ENCODE measurements at regions not wholly inside any gene's neighbourhood (a gene's known extent, or its start where the extent isn't known, plus 50 kb on each side); places are given as distances from the start of the nearest gene placed in this dataset.

DNA sequence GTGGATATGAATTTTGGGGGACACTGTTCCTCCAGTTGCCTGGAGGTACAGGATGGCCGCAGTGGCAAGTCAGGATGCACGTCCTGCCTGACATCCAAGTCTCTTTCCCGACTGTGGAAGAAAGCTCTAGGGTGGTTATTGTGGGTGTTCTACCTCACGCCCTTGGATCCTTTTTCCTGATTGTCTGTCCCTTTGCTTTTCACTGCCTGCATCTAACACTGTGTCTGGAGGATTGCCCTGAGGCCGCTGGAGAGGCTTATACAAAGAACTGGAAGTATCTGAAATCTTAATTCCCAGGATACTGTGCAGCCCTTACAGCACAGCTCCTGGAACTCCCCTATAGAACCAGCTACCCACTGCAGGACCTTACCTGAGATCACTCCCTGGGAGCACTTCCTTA lies 250.5 kb downstream of the TFCP2L1 start:
- H3K36me3 ChIP-seq: no peaks in the 10 kb centered on the region
- no peak overlapping the region for H3K9ac ChIP-seq
- H4K20me1 ChIP-seq: no peaks in the 10 kb centered on the region
- H3K9me3 ChIP-seq: no peaks in the 10 kb centered on the region
- no peaks in the 10 kb centered on the region for H3K27me3 ChIP-seq
- no peak overlapping the region for H3K4me2 ChIP-seq
- TF ChIP-seq Cebpa-rat (IDR thresholded peaks at IDR 0.05): no peak
- no peak overlapping the region for H3K27ac ChIP-seq
- H3K4me1 ChIP-seq: peaks cover 11% of the 10 kb centered on the region
- H3K4me3 ChIP-seq: no peak overlapping the region

DNA sequence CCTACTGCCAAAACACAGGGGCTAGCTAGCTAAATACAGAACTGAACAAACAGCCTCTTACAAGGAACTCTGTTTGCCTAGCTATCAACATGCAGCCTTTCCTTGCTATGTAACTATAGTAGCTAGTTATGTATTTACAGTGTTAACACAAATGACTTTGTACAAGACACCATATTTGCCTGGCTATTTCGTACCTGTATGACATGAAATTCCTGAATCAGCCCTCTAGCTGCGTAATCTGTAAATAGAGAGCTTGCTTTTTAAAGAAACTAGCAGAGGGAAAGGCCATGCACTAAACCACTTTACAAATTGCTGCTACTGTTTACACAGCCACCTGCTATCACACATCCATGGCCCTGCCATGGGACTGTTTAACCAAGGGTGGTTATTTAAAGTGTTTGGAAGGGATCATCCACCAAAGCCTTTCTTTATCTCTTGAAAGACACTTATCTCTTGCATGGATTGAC lies 248.7 kb downstream of the TFCP2L1 start:
- Histone ChIP-seq H3K27me3 (no peaks in the 10 kb centered on the region), H3K27ac (no peak overlapping the region)

DNA sequence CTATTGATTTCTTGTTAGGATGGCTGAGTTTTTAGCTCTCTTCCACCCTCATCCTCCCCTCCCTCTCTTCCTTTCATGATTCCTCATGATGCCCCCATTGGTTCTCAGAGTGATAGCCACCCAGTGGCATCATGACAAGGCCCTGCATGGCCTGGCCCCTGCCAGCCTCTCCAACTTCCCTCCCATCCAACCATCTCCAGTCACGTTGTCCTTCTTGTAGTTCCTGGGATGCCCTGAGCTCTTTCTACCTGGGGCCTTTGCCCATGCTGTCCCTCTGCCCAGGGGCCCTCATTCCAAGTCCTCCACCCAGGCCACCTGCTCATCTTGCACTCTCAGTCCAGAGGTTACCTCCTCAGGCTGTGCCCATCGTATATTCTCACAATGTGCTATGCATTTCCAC lies 247.5 kb downstream of the TFCP2L1 start:
- H4K20me1 ChIP-seq: no peaks in the 10 kb centered on the region
- no peaks in the 10 kb centered on the region for H3K9me3 ChIP-seq
- H3K27me3 ChIP-seq: no peaks in the 10 kb centered on the region
- H3K9ac ChIP-seq: no peak overlapping the region
- no peak overlapping the region for H3K27ac ChIP-seq
- H3K4me3 ChIP-seq: no peak overlapping the region
- H3K36me3 ChIP-seq: no peaks in the 10 kb centered on the region
- no peak overlapping the region for H3K4me2 ChIP-seq
- H3K4me1 ChIP-seq: no peaks in the 10 kb centered on the region
- TF ChIP-seq Cebpa-rat (IDR thresholded peaks at IDR 0.05): no peak

More for the DNA sequence above, 248.7 kb downstream of the TFCP2L1 start:
- H3K9me3 ChIP-seq: no peaks in the 10 kb centered on the region
- no peak for TF ChIP-seq Cebpa-rat (IDR thresholded peaks at IDR 0.05)
- no peak overlapping the region for H3K9ac ChIP-seq
- H3K4me3 ChIP-seq: no peak overlapping the region
- no peaks in the 10 kb centered on the region for H4K20me1 ChIP-seq
- peaks cover 8% of the 10 kb centered on the region for H3K4me1 ChIP-seq
- H3K36me3 ChIP-seq: no peaks in the 10 kb centered on the region
- no peak overlapping the region for H3K4me2 ChIP-seq

DNA sequence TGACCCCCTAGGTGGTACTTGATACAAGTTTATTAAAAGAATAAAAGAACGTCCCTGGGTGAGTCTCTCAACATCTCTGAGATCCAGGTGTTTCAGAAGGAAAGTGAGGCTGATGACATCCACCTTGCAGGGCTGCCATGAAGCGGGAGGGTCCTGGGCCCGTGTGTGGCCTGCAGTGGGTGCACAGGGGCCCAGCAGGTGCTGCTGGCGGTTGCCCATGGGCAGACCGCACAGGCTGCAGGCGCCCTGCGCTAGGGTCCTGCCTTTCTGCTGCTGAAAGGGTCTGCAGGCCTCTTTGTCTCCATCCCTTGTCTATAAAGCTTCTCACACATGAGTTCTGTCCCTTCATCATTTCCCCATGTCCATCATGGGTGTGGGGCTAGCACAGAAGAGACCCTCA lies 247.0 kb downstream of the TFCP2L1 start:
- no peak overlapping the region for H3K4me3 ChIP-seq
- H3K27ac ChIP-seq: no peak overlapping the region
- no peaks in the 10 kb centered on the region for H3K9me3 ChIP-seq
- no peak for TF ChIP-seq Cebpa-rat (IDR thresholded peaks at IDR 0.05)
- no peaks in the 10 kb centered on the region for H3K36me3 ChIP-seq
- H3K27me3 ChIP-seq: no peaks in the 10 kb centered on the region
- H3K4me1 ChIP-seq: no peaks in the 10 kb centered on the region
- no peak overlapping the region for H3K4me2 ChIP-seq
- H4K20me1 ChIP-seq: no peaks in the 10 kb centered on the region
- no peak overlapping the region for H3K9ac ChIP-seq

DNA sequence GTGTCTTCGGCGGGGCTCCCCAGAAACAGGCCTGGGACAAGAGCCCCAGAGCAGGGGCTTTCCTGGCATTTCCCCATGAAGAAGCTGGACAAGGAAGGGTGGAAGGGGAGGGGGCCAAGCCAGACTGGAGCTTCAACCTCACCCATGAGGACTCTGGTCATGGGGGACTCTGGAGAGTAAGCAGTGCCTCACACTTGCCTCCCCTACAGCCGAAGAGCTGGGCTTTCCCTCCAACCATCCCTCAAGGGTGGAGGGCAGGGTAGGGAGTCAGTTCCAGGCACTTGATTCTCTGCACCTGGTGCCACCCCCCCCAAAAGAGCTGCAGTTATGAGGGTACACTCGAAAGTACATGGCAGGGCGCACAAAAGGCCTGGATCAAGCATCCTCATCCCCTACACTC lies 246.6 kb downstream of the TFCP2L1 start:
- Histone ChIP-seq H3K27me3 (no peaks in the 10 kb centered on the region), H3K27ac (no peak overlapping the region), H4K20me1 (no peaks in the 10 kb centered on the region)

DNA sequence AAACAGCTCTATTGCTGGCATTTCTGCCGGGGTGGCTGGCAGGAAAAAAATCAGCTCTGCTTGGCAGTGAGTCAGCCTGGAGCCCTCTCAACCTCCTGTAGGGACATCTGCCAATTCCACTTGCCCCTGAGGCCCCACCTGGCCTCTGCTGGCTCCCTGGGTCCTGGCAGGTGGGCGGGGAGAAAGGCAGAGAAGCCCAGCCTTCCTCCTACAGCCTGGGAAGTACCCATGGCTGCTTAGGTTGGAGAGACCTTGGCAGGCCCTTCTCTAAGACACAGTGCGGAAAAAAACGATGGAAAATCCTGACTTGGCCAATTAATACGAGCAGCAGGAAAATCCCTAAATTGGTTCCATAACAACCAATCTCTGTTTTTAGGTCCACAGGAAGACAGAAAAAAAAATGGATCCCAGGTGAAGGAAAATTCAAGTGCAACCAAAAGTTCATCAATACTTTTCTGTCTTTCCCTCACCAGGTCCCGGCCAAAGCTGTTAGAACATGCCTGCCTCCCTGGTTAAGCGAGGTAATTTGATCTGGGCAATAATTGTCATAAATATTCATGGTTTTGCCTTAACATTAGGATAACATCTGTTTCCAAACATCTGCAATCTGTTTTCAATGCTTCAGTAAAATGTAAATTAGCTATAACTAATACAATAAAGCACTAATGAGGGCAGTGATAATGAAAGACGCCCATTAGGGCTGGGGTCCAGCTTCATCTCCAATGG lies 245.9 kb downstream of the TFCP2L1 start:
- no peak overlapping the region for H3K9ac ChIP-seq
- no peaks in the 10 kb centered on the region for H3K27me3 ChIP-seq
- TF ChIP-seq Cebpa-rat (IDR thresholded peaks at IDR 0.05): no peak
- H3K4me3 ChIP-seq: no peak overlapping the region
- H3K4me2 ChIP-seq: no peak overlapping the region
- H3K36me3 ChIP-seq: no peaks in the 10 kb centered on the region
- H3K9me3 ChIP-seq: no peaks in the 10 kb centered on the region
- no peaks in the 10 kb centered on the region for H4K20me1 ChIP-seq
- H3K4me1 ChIP-seq: no peaks in the 10 kb centered on the region
- no peak overlapping the region for H3K27ac ChIP-seq

More for the DNA sequence above, 246.6 kb downstream of the TFCP2L1 start:
- Histone ChIP-seq H3K4me1 (no peaks in the 10 kb centered on the region), H3K9ac (no peak overlapping the region), H3K4me2 (no peak overlapping the region), H3K9me3 (no peaks in the 10 kb centered on the region), H3K4me3 (no peak overlapping the region), H3K36me3 (no peaks in the 10 kb centered on the region)
- no peak for TF ChIP-seq Cebpa-rat (IDR thresholded peaks at IDR 0.05)

DNA sequence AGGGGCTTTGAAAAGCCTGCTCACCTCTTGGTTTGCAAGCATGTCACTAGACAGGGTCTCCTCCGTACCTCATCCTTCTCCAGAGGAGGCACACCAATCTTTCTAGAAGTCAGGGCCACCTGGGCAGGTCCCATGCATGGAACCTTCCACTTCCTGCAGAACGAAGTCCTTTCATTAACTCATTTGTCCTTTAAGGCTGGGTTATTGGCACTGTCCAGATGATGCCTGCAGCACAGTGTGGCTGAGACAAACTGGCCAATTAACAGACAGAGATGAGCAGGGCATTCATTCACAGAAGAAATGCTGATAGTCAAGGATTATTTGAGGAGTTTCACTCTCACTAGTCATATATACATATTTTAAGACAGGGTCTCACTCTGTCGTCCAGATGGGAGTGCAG lies 245.3 kb downstream of the TFCP2L1 start:
- no peak overlapping the region for H3K9ac ChIP-seq
- TF ChIP-seq Cebpa-rat (IDR thresholded peaks at IDR 0.05): no peak
- H3K9me3 ChIP-seq: no peaks in the 10 kb centered on the region
- H3K4me2 ChIP-seq: no peak overlapping the region
- no peak overlapping the region for H3K27ac ChIP-seq
- no peak overlapping the region for H3K4me3 ChIP-seq
- no peaks in the 10 kb centered on the region for H4K20me1 ChIP-seq
- no peaks in the 10 kb centered on the region for H3K27me3 ChIP-seq
- H3K4me1 ChIP-seq: no peaks in the 10 kb centered on the region
- no peaks in the 10 kb centered on the region for H3K36me3 ChIP-seq

DNA sequence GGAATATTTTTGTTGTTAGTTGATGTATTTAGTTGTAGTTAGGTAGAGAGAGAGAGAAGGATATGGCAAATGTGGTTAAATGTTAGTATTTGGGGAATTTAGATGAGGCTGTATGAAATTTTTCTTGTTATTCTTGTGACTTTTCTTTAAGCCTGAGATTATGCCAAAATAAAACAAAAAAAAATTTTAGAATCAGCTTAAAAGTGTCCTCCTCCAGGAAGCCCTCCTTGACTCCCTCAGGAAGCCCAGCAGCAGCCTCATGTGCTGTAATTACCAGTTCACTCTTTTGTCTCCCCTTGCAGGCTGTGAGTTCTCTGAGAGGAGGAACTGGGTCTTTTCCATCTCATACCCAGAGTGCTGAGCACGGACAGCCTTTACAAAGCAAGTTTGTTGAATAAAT lies 243.5 kb downstream of the TFCP2L1 start:
- Histone ChIP-seq H3K4me2 (no peak overlapping the region), H3K4me3 (no peak overlapping the region), H3K9me3 (no peaks in the 10 kb centered on the region), H4K20me1 (no peaks in the 10 kb centered on the region), H3K9ac (no peak overlapping the region), H3K27me3 (no peaks in the 10 kb centered on the region), H3K4me1 (no peaks in the 10 kb centered on the region), H3K27ac (no peak overlapping the region), H3K36me3 (no peaks in the 10 kb centered on the region)
- TF ChIP-seq Cebpa-rat (IDR thresholded peaks at IDR 0.05): no peak

DNA sequence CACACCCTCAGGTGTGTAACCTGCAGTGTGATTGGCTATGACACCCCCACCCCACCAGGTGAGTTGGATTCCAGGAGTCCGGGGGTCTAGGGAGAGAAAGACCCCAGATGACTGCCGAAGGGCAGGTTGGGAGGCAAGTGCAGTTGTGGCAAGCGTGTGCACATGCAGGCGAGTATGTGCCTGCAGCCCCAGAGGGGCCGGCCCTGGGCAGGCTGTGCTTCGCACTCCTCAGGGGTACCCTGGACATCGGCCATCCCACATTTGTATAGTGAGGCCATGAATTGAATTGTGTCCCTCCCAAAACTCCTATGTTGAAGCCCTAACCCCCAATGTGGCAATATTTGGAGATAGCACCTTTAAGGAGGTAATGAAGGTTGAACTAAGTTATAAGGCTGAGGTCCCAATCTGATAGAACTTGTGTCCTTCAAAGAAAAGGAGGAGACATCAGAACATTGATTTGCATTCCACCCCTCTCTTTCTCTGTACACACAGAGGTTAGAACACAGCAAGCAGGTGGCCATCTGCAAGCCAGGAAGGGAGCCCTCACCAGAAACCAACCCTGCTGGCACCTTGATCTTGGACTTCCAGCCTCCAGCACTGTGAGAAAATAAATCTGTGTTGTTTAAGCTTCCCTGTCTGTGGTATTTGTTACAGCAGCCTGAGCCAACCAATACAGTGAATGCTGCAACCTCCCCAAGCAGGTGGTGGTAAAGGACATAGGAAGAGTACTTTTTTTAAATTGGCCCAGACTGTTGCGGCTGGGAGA lies 241.8 kb downstream of the TFCP2L1 start:
- H3K4me1 ChIP-seq: no peaks in the 10 kb centered on the region
- H3K27me3 ChIP-seq: no peaks in the 10 kb centered on the region
- no peak for TF ChIP-seq Cebpa-rat (IDR thresholded peaks at IDR 0.05)
- H4K20me1 ChIP-seq: no peaks in the 10 kb centered on the region
- no peak overlapping the region for H3K4me2 ChIP-seq
- no peak overlapping the region for H3K4me3 ChIP-seq
- no peak overlapping the region for H3K27ac ChIP-seq
- H3K9me3 ChIP-seq: no peaks in the 10 kb centered on the region
- H3K36me3 ChIP-seq: no peaks in the 10 kb centered on the region
- no peak overlapping the region for H3K9ac ChIP-seq

DNA sequence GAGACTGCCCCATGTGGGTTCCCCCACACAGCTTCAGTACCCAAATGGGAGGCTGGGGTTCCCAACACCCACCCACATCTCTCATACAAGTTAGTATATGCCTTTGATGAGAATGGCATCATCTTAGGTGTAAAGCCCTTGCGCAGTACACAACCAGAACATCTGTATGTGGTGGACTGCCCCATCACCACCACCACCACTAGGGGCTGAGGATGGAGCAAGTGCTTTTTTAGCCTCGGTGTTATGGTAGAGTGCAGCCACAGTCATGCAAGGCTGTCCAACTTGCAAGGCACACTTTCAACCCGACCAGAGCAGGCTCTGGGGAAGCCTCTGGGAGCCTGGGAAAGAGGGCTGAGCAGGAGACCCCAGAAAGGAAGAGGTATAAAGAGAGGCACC lies 241.2 kb downstream of the TFCP2L1 start:
- H4K20me1 ChIP-seq: no peaks in the 10 kb centered on the region
- H3K36me3 ChIP-seq: no peaks in the 10 kb centered on the region
- H3K4me2 ChIP-seq: no peak overlapping the region
- no peak overlapping the region for H3K4me3 ChIP-seq
- no peak overlapping the region for H3K27ac ChIP-seq
- H3K9me3 ChIP-seq: no peaks in the 10 kb centered on the region
- H3K9ac ChIP-seq: no peak overlapping the region
- no peaks in the 10 kb centered on the region for H3K27me3 ChIP-seq
- no peaks in the 10 kb centered on the region for H3K4me1 ChIP-seq
- TF ChIP-seq Cebpa-rat (IDR thresholded peaks at IDR 0.05): no peak
